ENCODE measurements at regions not wholly inside any gene's neighbourhood (a gene's known extent, or its start where the extent isn't known, plus 50 kb on each side); places are given as distances from the start of the nearest gene placed in this dataset.
"Not testable (repeated sequence)": the region's sequence is repeated elsewhere in the genome, so short reads cannot be mapped to it uniquely, and the experiment has no call there.

DNA sequence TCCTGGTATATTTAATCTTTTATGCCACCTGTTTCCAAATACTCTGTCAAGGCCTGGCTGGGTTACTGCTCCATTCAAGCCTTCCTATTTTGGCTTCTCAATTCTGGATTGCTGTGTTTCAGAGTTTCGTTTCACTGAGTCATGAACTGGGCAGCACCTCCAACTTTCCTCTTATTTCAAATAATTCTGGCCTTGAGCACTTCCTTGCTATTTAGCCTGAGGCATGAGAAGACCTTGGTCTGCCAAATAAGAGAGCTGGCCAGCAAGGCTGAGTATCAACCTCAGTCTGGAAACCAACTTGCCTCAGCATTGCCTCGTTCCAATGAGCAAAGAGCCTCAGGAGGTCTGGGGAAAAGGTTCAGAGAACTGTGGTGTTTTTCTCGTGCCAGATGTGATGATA lies 66.6 kb downstream of the TNFAIP3 start:
- no peak for DNase-seq (ENCODE audit: low read depth)

DNA sequence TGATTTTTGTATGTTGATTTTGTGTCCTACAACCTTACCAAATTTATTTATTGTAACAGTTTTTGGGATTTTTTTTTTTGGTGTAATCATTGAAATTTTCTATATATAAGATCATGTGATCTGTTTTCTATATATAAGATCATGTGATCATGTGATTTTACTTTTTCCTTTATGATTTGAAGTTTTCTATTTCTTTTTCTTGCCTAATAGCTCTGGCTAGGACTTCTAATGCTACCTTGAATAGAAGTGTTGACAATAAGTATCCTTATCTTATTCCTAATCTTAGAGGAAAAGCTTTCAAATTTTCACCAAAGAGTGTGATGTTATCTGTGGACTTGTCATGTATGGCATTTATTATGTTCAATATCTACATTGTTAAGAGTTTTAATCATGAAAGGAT lies 69.7 kb downstream of the TNFAIP3 start:
- DNase-seq (ENCODE audit: low read depth) = no peak

DNA sequence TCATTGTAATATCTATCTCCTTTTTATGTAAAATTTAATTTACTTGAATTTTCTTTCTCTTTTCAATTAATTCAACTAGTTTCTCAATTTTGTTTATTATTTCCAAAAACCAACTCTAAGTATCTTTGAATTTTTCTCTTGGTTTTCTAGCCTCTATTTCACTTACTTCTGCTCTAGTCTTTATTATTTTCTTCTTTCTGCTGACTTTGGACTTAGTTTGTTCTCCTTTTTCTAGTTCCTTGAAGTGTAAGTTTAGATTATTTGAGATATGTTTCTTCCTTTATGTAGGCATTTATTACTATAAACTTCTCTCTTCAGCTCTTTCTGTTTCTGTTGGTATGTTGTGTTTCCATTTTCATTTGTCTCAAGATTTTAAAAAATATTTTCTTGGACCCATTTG lies 70.8 kb downstream of the TNFAIP3 start:
- no peak for DNase-seq (ENCODE audit: low read depth)

DNA sequence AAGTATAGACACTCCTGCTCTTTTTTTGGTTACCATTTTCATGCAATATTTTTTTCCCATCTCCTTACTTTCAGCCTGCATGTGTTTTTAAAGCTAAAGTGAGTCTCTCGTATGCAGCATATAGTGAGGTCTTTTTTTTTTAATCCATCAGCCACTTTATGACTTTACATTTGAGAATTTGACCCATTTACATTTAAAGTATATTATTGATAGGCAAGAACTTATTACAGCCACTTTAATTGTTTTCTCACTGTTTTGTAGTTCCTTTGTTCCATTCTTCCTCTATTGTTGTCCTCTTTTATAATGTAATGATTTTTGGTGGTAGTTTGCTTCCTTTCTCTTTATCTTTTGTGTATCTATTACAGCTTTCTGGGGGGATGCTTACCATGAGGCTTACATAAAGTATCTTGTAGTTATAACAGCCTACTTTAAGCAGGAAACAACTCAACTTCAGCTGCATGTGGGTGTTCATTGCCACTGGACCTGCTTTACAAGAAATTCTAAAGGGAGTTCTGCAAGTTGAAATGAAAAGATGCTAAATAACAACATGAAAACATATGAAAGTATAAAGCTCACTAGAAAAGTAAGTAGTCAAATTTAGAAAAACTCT lies 71.8 kb downstream of the TNFAIP3 start:
- DNase-seq (ENCODE audit: low read depth) = no peak

DNA sequence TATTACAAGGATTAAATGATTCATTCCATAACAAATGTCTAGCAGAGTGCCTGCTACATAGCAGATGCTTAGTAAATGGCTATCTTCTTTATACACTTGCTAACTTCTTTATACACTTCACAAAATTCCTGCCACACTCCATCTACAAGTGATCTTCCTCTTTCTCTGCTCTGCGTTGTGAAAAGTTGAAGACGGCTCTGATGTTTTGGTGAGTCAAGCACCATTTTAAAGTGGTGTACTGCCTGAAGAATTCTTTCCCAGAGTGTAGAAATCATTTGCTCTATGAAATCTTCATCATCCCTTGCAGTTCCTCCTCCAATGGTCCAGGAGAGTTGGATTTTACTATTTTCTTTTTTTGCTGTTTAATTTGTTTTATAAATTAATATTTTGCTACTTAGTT lies 74.9 kb downstream of the TNFAIP3 start:
- DNase-seq (ENCODE audit: low read depth) = no peak

DNA sequence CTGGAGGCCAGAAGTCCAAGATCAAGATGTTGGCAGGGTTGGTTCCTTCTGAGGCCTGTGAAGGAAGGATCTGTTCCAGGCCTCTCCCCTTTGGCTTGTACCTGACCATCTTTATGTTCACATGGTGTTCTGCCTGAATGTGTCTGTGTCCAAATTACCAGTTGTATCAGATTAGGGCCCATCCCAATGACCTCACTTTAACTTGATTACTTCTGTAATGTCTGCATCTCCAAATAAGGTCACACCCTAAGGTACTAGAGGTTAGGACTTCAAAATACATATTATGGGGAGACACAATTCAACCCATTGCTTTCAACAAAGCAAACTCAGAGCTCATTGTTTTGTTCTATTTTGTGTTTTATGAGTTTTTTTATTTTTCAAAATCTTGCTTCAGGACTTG lies 75.7 kb downstream of the TNFAIP3 start:
- no peak for DNase-seq (ENCODE audit: low read depth)

DNA sequence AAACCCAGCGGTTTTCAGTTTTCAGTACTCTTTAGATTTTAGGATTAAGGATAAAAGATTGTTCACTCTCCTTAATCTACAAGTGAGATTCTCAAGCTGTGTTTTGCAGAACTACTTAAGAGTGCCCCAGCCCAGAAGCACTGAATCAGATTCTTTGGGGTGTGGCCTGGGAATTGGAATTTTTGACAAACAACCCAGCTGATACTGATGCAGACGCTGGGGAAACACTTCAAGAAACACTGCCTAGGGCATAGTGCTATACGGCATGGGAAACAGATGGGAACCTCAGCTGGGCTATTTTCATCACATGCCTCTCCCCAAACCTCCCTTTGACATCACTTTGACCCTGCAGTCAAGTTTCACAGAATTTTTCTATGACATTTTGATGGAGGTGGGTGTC lies 77.3 kb downstream of the TNFAIP3 start:
- not testable (repeated sequence) for DNase-seq (ENCODE audit: low read depth)

DNA sequence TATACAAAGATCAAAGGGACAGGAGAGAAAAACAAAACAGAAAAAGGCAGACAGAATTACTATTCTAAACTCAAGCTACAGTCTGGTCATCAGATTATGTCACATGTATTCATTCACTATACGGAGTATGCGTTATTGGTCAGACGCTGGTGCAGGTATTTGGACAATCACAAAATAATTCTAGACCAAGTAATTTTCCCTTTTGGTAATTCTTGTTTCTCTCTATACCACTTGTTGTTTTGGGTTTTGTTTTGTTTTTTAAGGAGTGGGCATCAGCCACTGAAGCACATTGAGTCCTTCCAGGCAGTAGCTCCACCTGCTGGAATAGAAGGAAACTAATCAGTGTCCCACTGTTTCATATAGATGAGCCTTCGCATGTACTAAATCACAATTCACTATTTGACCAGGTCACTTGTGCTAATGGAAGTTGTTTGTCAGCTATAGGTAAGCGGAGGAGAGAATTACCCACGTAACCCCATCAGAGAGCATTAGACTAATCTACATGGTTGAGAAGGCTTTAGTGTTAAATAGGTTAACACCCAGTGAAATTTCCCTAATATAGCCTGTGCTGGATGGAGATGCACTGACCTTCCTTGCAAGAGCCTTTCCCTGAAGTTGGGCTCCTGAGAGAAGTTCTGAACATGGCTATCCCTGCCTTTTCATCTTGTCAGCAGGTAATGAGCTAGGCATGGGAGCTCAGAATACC lies 77.9 kb downstream of the TNFAIP3 start:
- no peak for DNase-seq (ENCODE audit: low read depth)

DNA sequence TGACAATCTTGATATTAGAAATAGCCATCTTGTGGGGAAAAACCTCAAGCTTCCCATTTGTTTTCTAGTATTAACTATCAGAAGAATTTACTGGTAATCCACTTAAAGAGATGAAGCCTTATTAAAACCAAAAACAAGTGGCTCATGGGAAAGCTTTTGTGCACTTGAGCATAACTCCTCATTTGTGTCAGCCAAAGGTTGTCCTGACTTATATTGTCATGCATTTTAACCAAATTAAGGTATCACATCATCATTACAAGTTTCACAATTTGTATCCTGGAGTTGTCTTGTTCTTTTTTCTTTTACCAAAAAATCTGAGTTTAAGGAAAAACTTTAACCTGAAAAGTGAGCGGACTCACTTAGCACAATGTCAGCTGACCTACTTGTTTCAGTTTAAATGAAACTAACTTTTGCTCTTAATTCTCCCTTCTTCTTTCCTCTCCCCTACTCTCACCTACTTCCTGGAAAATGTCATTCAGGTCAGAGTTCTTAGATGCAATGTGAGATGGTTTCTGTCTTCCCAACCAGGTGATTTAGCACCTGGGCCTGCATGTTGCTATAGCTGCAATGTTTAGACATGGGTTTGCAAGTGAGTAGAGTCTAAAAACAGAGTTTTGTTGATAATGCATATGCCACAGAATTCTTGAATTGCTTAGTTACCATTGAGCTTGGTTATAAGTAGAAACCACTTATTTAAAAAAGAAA lies 82.8 kb downstream of the TNFAIP3 start:
- DNase-seq (ENCODE audit: low read depth) = no peak

DNA sequence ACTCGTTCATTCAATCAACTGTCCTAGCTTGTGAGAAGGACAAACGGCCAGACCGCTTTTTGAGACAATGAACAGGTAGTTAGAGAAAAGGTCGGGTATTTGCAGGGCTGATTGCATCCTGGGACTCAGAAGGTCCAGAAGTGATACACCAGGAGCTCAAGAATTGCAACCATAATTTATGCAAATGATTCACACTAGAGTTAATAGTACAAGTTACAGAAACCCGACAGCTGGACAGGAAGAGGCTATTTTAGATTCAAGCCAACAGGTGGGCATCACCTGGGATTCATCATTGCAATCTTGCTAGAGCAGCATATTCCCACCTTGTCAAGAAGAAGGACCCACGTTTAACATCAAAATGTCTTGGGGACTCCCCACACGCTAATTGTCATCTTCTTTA lies 83.5 kb downstream of the TNFAIP3 start:
- DNase-seq (ENCODE audit: low read depth) = no peak

DNA sequence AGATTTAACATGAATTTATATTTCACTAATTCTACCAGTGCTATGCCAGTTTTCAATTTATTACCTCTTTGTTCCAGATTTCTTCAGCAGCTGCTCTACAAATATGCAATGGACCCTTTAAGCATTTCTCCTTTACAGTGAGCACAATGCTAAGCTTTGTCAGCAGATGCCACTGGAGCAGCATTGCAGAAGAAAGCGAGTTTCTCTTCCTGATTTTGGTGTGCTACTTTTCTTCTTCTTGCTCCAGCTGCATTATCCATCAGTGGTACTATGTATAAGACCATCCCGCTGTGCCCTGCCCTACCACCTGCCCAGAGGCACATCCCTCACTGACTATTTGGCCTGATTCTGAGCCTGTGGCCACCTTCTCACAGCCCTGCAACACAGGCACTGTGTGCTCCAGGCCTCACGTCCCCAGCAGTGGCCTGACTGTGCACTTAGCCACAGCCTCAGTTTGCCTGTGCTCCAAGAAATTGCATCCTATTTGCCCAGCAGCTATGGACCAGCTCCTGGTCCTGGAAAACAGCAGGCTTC lies 84.1 kb downstream of the TNFAIP3 start:
- DNase-seq (ENCODE audit: low read depth) = no peak

DNA sequence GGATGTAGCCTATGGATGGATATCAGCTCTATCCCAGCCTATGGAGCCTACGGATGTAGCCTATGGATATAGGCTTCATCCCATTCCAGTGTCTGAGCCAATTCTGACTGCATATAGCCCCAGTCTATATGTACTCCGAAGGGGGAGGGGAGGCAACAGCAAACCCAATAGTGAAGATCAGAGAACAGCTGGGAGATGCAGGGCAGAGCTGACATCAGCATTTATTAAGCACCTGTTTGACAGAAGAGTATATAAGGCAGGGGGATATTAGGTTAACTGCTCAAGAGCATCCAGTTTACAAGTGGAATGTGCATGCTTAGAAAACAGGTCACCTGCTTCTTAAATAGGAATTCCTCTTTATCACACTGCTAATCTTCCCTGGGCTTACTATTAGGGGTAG lies 85.2 kb downstream of the TNFAIP3 start:
- no peak for DNase-seq (ENCODE audit: low read depth)

DNA sequence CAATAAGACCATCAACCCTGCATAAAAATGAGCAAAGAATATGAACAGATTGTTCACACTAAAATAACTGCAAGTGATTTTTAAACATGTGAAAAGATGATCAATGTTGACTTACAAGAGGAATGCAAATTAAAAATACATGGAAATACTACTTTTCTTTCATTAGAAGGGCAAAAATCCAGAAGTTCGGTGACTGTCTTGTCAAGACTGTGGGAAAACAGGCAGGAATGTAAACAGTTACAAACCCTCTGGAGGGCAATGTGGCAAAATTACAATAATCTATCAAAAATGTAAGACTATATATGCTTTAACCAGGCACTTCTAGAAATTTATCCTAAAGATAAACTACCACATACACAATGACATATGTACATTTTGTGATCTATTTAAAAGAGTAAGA lies 86.7 kb downstream of the TNFAIP3 start:
- no peak for DNase-seq (ENCODE audit: low read depth)

DNA sequence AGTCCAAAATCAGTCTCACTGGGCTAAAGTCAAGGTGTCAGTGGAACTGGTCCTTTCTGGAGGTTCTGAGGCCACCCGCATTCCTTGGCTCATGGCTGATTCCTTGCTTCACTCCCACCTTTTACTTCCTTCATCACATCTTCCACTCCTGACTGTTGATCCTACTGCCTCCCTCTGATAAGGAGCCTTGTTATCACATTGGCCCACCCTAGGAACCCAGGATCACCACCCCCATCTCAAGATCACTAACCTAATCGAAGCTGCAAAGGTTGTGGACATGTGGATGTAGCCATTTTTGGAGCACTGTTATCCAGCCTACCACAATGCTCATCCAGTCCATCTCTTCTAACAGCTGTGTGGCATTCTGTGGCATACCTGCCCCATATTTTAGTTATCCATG lies 87.2 kb downstream of the TNFAIP3 start:
- DNase-seq (ENCODE audit: low read depth) = no peak

DNA sequence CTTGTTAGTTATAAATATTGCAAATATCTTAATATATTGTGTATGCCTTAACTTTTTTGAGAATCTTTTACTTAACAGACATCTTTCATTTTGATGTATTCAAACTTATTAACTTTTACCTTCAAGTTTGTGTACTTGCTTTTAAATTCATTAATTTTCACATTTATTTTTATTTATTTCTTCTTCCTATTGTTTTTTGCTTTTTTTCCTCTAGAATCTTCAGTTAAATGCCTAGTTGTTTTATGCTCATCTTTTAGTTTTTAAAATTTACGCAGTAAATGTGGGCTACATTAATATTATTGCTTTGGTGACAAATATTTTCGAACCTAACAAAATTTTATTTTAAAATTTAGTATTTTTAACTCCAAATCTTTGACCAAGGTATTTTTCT lies 89.0 kb downstream of the TNFAIP3 start:
- no peak for DNase-seq (ENCODE audit: low read depth)

DNA sequence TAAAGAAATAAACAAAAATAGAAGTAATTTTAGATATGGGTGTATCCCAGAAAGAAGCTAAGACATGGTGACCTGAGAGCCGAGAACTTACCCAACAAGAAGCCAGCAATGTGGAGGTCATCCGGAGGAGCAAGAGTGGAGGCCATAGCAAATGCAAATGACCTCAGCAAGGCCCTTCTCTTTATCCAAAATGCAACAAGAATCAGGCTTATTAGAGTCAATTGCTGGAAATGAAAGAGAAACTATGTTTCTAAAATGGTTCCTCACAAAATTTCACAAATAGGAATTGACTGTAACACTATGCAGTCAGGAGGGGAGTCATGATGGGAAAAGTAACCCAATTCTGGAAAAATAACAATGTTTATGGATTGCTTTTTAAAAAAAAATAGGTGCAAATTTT lies 90.4 kb downstream of the TNFAIP3 start:
- DNase-seq (ENCODE audit: low read depth) = no peak

DNA sequence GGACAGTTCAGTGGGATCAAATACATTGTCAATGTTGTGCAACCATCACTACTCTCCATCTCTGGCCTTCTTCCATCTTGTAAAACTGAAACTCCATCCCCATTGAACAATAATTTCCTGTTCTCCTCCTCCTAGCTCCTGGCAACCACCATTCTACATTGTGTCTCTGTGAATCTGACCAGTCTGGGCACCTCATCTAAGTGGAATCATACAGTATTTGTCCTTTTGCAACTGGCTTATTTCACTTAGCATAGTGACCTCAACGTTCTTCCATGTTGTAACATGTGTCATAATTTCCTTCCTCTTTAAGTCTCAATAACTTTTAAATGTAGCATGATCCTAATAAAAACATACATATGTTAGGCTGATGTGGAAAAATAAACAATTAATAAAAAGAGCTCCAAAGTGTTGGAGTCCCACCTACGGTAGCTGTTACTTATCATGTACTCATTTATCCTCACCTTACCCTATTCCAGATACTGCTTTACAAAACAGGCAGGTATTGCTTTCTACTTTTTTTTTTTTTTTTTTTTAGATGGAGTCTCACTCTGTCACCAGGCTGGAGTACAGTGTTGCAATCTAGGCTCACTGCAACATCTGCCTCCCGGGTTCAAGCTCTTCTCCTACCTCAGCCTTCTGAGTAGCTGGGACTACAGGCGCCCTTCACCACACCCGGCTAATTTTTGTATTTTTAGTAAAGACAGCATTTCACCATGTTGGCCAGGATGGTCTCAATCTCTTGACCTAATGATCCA lies 91.9 kb downstream of the TNFAIP3 start:
- no peak for DNase-seq (ENCODE audit: low read depth)

DNA sequence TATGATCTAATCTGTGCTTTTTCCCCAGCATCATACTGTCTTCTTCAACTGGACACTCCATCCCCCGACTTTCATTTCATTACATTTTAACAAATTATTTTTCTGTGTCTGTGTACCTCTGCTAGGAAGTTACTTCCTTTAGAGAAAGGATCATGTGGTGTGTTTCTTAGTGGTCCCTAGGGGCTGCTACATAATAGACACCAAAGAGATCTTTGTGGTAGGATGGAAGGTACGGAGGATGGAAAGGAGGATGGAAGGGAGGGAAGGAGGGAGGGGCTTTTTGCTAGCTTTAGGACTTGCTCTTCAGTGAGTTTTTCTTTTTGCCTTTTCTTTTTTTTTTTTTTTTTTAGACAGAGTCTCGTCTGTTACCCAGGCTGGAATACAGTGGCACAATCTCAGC lies 95.7 kb downstream of the TNFAIP3 start:
- DNase-seq (ENCODE audit: low read depth) = no peak

DNA sequence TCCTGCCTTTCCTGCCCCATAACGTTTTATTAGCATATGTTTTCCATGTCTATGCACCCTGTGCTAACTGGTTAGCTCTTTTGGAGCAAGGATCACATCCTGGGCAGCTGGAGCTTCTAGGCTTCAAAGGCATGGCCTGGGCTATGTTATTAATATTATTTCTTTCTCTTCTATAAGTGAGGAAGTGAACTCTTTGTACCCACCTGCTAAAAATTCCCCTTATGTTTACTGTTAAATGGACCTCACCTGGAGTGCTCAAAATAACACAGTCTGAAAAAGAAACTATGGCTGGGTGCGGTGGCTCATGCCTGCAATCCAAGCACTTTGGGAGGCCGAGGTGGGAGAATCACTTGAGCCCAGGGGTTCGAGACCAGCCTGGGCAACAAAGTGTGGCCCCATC lies 97.8 kb downstream of the TNFAIP3 start:
- no peak for DNase-seq (ENCODE audit: low read depth)

DNA sequence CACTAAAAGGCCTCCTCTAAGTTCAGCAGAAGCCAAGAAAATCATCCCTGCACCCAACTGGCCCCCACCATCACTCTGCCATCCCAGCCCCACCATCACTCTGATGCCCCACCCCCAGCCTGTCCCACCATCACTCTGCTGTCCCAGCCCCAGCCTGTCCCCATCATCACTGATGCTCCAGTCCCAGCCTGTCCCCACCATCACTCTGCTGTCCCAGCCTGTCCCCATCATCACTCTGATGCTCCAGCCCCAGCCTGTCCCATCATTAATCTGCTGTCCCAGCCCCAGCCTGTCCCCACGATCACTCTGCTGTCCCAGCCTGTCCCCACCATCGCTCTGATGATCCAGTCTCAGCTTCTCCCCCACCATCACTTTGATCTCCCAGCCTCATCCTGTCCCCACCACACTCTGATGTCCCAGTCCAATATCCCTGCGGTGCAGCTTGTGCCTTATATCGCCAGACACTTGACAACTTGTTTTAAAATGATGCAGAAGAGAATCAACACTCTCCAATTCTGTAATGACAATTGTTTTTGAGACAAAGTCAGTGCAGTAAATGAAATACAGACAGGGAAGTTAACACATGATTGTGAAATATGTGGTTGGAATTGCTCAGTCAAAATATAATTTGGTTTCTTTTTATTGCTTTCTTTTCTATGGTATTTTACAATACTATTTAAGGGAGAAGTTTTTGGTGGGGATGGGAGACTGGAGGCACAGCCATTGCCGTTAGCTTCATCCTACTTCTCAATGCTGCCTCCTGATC lies 100.8 kb downstream of the TNFAIP3 start:
- no peak for DNase-seq (ENCODE audit: low read depth)

DNA sequence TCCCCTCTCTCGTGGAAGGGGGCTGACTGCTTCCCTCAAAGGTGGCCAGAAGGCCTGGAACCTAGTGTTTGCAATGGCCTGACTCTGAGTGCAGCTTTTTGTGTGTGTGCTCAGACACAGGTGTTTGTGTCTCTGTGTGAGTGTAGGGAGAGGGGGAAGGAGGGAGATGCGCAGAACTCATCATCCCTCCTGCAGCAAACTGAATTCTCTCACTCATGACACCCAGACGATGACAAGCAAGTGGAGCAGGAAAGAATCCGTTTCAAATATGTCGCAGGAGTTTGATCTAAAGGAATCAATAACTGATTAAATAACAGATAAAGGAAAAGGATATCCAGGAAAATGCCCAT lies 101.4 kb downstream of the TNFAIP3 start:
- DNase-seq (ENCODE audit: low read depth) = no peak

DNA sequence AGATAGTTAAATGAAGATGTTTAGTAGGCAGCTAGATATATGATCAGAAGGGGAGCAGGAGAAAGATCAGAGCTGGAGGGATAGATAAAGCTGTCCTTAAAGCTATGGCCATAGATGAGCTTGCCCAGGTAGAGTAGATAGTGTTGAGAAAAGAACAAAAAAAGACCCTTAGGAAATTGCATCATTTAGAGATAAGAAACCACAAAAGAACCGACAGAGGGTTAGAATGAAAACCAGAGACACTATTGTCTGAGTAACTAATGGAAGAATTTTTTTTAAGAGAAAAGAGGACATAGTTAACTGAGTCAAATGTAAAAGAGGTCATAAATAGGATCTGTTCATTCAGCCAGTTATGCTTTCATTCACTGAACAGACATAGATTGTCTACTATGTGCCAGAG lies 101.8 kb downstream of the TNFAIP3 start:
- DNase-seq (ENCODE audit: low read depth) = no peak

Data from HS-5 (cell line).